Liver (tissue), 8 donors: ENCODE measurements at regions not wholly inside any gene's neighbourhood (a gene's known extent, or its start where the extent isn't known, plus 50 kb on each side); places are given as distances from the start of the nearest gene placed in this dataset.

Source experiments
- DNase-seq: peaks from one replicate; pipeline ENCODE4 v3.0.0-alpha.2; 2017; ENCODE audit warnings: low spot score
- H3K27ac ChIP-seq, 2 donors: one replicate each; pipeline ENCODE4 v1.7.0; 2013; ENCODE audit warnings: inconsistent platforms in 2 of 2, low read length in 2 of 2, control low read depth in 1 of 2, low read depth in 1 of 2, mild to moderate bottlenecking in 1 of 2
- H3K27me3 ChIP-seq, 4 donors: one replicate each; pipeline versions ENCODE4 v1.6.1 to v1.7.0; 2013; ENCODE audit warnings: low read length in 3 of 4, inconsistent platforms in 1 of 4, mild to moderate bottlenecking in 1 of 4, moderate library complexity in 1 of 4; ENCODE audit not compliant: control insufficient read depth in 4 of 4, insufficient read depth in 4 of 4
- H3K36me3 ChIP-seq, 4 donors: one replicate each; pipeline versions ENCODE4 v1.6.1 to v1.7.0; 2013; ENCODE audit warnings: low read length in 3 of 4, mild to moderate bottlenecking in 3 of 4, low read depth in 1 of 4, moderate library complexity in 1 of 4; ENCODE audit not compliant: control insufficient read depth in 4 of 4, insufficient read depth in 3 of 4
- H3K4me1 ChIP-seq, 4 donors: one replicate each; pipeline versions ENCODE4 v1.6.1 to v1.7.0; 2013; ENCODE audit warnings: low read length in 3 of 4, mild to moderate bottlenecking in 3 of 4, moderate library complexity in 1 of 4; ENCODE audit not compliant: control insufficient read depth in 4 of 4, insufficient read depth in 4 of 4
- H3K4me3 ChIP-seq, 3 donors: one replicate each; pipeline versions ENCODE4 v1.6.1 to v1.7.0; 2013; ENCODE audit warnings: low read length in 3 of 3, control low read depth in 1 of 3, low read depth in 1 of 3, mild to moderate bottlenecking in 1 of 3
- H3K9ac ChIP-seq, 2 donors: one replicate each; pipeline ENCODE4 v1.7.0; 2013; ENCODE audit warnings: low read length in 2 of 2, mild to moderate bottlenecking in 2 of 2, moderate library complexity in 2 of 2, control low read depth in 1 of 2, low read depth in 1 of 2
- H3K9me3 ChIP-seq, 4 donors: one replicate each; pipeline versions ENCODE4 v1.6.1 to v1.7.0; 2013; ENCODE audit warnings: low read length in 3 of 4; ENCODE audit not compliant: control insufficient read depth in 4 of 4
- ATF3 ChIP-seq: IDR thresholded peaks from 2 replicates; pipeline ENCODE4 v1.6.1; 2016; ENCODE audit warnings: antibody characterized with exemption
- EGR1 ChIP-seq, 2 donors: IDR thresholded peaks; 2 replicates each; pipeline ENCODE4 v1.6.1; 2016 to 2018; ENCODE audit warnings: antibody characterized with exemption in 2 of 2, low read depth in 2 of 2
- FOXA1 ChIP-seq: IDR thresholded peaks from 2 replicates; pipeline ENCODE4 v1.6.1; 2016; ENCODE audit warnings: antibody characterized with exemption
- FOXA2 ChIP-seq: IDR thresholded peaks from 2 replicates; pipeline ENCODE4 v1.6.1; 2016; ENCODE audit warnings: antibody characterized with exemption
- HNF4A ChIP-seq, 2 donors: conservative IDR thresholded peaks; 2 replicates each; pipeline ENCODE4 v1.6.1; 2016; ENCODE audit warnings: antibody characterized with exemption in 2 of 2, mild to moderate bottlenecking in 2 of 2
- JUND ChIP-seq, 2 donors: IDR thresholded peaks; 2 replicates each; pipeline ENCODE4 v1.6.1; 2016; ENCODE audit warnings: antibody characterized with exemption in 2 of 2
- NR2F2 ChIP-seq: IDR thresholded peaks from 2 replicates; pipeline ENCODE4 v1.6.1; 2016; ENCODE audit warnings: antibody characterized with exemption
- RAD21 ChIP-seq, 2 donors: IDR thresholded peaks; 2 replicates each; pipeline ENCODE4 v1.6.1; 2016; ENCODE audit warnings: antibody characterized with exemption in 2 of 2, mild to moderate bottlenecking in 2 of 2
- SP1 ChIP-seq: IDR thresholded peaks from 2 replicates; pipeline ENCODE4 v1.6.1; 2018; ENCODE audit warnings: antibody characterized with exemption, mild to moderate bottlenecking
- TAF1 ChIP-seq: conservative IDR thresholded peaks from 2 replicates; pipeline ENCODE4 v1.6.1; 2016; ENCODE audit warnings: antibody characterized with exemption, mild to moderate bottlenecking
- ZBTB33 ChIP-seq: IDR thresholded peaks from 2 replicates; pipeline ENCODE4 v1.6.1; 2016; ENCODE audit warnings: antibody characterized with exemption
- WGBS: extraction: QIAGEN DNeasy Blood & Tissue Kit; methylation state at CpG from one replicate; pipeline ENCODE4 v1.1.7; 2013; 5-methylcytosine and 5-hydroxymethylcytosine counted together
- TF ChIP-seq, protein P1 (sequence below): fragments of 150-350 bp; IDR thresholded peaks from 2 replicates; pipeline ENCODE4 v1.5.1; 2017; ENCODE audit warnings: improper control_type of control experiment, low read depth, low read length; ENCODE audit not compliant: missing input control
- TF ChIP-seq, protein P2 (sequence below): IDR thresholded peaks from 2 replicates; pipeline ENCODE4 v1.6.1; 2016; ENCODE audit warnings: antibody characterized with exemption, mild to moderate bottlenecking
- donor health status: healthy.
- donor health status: healthy.
- donor health status: healthy.
- donor health status: healthy.
- donor health status: healthy.

- TF ChIP-seq, protein P1, sequence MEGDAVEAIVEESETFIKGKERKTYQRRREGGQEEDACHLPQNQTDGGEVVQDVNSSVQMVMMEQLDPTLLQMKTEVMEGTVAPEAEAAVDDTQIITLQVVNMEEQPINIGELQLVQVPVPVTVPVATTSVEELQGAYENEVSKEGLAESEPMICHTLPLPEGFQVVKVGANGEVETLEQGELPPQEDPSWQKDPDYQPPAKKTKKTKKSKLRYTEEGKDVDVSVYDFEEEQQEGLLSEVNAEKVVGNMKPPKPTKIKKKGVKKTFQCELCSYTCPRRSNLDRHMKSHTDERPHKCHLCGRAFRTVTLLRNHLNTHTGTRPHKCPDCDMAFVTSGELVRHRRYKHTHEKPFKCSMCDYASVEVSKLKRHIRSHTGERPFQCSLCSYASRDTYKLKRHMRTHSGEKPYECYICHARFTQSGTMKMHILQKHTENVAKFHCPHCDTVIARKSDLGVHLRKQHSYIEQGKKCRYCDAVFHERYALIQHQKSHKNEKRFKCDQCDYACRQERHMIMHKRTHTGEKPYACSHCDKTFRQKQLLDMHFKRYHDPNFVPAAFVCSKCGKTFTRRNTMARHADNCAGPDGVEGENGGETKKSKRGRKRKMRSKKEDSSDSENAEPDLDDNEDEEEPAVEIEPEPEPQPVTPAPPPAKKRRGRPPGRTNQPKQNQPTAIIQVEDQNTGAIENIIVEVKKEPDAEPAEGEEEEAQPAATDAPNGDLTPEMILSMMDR: no peak
These were observed 74.0 kb upstream of the SULT1C3 start (continued) for GRCh38 chr2:108165729-108166128.

DNA sequence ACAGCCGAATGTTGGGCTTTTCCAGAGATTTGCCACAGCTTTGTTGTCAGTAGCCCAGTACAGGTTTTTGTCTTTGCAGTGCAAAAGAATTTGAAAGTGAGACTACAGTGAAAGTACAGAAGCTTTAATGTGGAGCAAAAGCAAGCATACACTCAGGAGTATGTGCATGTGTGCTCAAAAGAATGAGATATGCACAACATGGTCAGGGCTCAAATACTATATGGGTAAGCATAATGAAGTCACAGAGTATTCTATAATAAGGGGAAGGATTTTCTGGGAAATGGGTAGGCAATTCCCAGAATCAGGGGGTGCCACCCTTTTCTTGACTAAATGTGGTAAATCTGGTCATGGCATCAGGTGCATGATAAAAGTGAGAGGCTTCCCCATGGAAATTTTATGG, 72.1 kb upstream of the SULT1C3 start:
- 38% methylated on average over 1 of the region's 1 CpG for whole genome bisulfite sequencing

More for the DNA sequence above, 72.1 kb upstream of the SULT1C3 start:
- Histone ChIP-seq H3K9me3 (no peaks in the 10 kb centered on the region), H3K4me1 (no peaks in the 10 kb centered on the region), H3K27ac (no peak overlapping the region), H3K36me3 (no peaks in the 10 kb centered on the region), H3K9ac (no peak overlapping the region), H3K27me3 (peaks cover 0 to 4% (median 0%) of the 10 kb centered on the region in 4 donors), H3K4me3 (no peak overlapping the region)
- DNase-seq: no peak
- TF ChIP-seq NR2F2 (no peak), EGR1 (IDR thresholded peaks at IDR 0.05; ENCODE audit: low read depth in 2 of 2) (no peak), HNF4A (conservative IDR thresholded peaks at IDR 0.05) (no peak), FOXA2 (no peak), ZBTB33 (no peak), RAD21 (IDR thresholded peaks at IDR 0.05) (no peak), FOXA1 (no peak), SP1 (no peak), ATF3 (no peak), TAF1 (no peak), JUND (IDR thresholded peaks at IDR 0.05) (no peak)
- TF ChIP-seq, protein P2, sequence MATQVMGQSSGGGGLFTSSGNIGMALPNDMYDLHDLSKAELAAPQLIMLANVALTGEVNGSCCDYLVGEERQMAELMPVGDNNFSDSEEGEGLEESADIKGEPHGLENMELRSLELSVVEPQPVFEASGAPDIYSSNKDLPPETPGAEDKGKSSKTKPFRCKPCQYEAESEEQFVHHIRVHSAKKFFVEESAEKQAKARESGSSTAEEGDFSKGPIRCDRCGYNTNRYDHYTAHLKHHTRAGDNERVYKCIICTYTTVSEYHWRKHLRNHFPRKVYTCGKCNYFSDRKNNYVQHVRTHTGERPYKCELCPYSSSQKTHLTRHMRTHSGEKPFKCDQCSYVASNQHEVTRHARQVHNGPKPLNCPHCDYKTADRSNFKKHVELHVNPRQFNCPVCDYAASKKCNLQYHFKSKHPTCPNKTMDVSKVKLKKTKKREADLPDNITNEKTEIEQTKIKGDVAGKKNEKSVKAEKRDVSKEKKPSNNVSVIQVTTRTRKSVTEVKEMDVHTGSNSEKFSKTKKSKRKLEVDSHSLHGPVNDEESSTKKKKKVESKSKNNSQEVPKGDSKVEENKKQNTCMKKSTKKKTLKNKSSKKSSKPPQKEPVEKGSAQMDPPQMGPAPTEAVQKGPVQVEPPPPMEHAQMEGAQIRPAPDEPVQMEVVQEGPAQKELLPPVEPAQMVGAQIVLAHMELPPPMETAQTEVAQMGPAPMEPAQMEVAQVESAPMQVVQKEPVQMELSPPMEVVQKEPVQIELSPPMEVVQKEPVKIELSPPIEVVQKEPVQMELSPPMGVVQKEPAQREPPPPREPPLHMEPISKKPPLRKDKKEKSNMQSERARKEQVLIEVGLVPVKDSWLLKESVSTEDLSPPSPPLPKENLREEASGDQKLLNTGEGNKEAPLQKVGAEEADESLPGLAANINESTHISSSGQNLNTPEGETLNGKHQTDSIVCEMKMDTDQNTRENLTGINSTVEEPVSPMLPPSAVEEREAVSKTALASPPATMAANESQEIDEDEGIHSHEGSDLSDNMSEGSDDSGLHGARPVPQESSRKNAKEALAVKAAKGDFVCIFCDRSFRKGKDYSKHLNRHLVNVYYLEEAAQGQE: no peak
